Lower leg skin (tissue), 3 donors: ENCODE measurements at regions not wholly inside any gene's neighbourhood (a gene's known extent, or its start where the extent isn't known, plus 50 kb on each side); places are given as distances from the start of the nearest gene placed in this dataset.

Source experiments
- POLR2A ChIP-seq, 2 donors: fragments of 450-650 bp; IDR thresholded peaks; one replicate each; pipeline ENCODE4 v1.6.1; 2016 to 2017; ENCODE audit warnings: antibody characterized with exemption in 2 of 2, mild to moderate bottlenecking in 1 of 2, moderate library complexity in 1 of 2
- TF ChIP-seq, protein P1 (sequence below), 3 donors: fragments of 450-650 bp; IDR thresholded peaks; one replicate each; pipeline ENCODE4 v1.5.1; 2016; ENCODE audit warnings: antibody characterized with exemption in 3 of 3, mild to moderate bottlenecking in 3 of 3, moderate library complexity in 2 of 3

DNA sequence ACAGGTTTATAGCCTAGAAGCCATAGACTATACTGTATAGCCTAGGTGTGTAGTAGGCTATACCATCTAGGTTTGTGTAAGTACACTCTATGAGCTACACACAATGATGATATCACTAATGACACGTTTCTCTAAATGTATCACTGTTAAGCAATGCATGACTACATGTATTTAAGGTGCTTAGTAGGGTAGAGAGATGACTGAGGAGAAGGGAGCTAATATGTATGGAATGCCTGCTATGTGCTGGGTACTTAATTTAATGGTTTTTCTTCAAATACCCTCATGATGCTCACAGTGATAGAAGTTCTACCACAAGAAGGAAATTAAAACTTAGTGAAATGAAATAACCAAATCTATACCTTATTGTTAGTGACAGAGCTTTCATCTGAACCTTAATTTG lies 1785.5 kb downstream of the EFNA5 start:
- no peak for TF ChIP-seq POLR2A (IDR thresholded peaks at IDR 0.05)
- TF ChIP-seq, protein P1, sequence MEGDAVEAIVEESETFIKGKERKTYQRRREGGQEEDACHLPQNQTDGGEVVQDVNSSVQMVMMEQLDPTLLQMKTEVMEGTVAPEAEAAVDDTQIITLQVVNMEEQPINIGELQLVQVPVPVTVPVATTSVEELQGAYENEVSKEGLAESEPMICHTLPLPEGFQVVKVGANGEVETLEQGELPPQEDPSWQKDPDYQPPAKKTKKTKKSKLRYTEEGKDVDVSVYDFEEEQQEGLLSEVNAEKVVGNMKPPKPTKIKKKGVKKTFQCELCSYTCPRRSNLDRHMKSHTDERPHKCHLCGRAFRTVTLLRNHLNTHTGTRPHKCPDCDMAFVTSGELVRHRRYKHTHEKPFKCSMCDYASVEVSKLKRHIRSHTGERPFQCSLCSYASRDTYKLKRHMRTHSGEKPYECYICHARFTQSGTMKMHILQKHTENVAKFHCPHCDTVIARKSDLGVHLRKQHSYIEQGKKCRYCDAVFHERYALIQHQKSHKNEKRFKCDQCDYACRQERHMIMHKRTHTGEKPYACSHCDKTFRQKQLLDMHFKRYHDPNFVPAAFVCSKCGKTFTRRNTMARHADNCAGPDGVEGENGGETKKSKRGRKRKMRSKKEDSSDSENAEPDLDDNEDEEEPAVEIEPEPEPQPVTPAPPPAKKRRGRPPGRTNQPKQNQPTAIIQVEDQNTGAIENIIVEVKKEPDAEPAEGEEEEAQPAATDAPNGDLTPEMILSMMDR (IDR thresholded peaks at IDR 0.05), result no peak
